ENCODE measurements at regions not wholly inside any gene's neighbourhood (a gene's known extent, or its start where the extent isn't known, plus 50 kb on each side); places are given as distances from the start of the nearest gene placed in this dataset.

- no peak for DNase-seq
- no peaks in the 10 kb centered on the region for H3K4me1 ChIP-seq
- H3K36me3 ChIP-seq = no peaks in the 10 kb centered on the region
- intact Hi-C loops (cut with DNase I; ENCODE audit: low total_unique reads) = no loop called here
- no peak for TF ChIP-seq POLR2AphosphoS5 (IDR thresholded peaks at IDR 0.05)
- no peak for TF ChIP-seq POLR2A (IDR thresholded peaks at IDR 0.05)
- no peak for TF ChIP-seq CTCF (IDR thresholded peaks at IDR 0.05 in 8 of 11, conservative IDR thresholded peaks at IDR 0.05 in 3 of 11)
- 73 to 85% (median 78%) methylated on average over 2 of the region's 2 CpGs for WGBS, 5 donors
- no peak overlapping the region for H3K4me3 ChIP-seq
- no peak overlapping the region for H3K27ac ChIP-seq
- peaks cover 0 to 6% (median 0%) of the 10 kb centered on the region in 8 donors for H3K9me3 ChIP-seq
- H3K27me3 ChIP-seq (replicated peaks in 1 of 7) = no peaks in the 10 kb centered on the region
Measured at GRCh38 chr11:37092487-37092886, 494.5 kb upstream of the RAG2 start.

GRCh38 chr11:37089439-37089838 is 491.4 kb upstream of the RAG2 start:
- Histone ChIP-seq H3K36me3 (no peaks in the 10 kb centered on the region), H3K4me3 (no peak overlapping the region), H3K27ac (no peak overlapping the region), H3K27me3 (replicated peaks in 1 of 7) (no peaks in the 10 kb centered on the region), H3K4me1 (no peaks in the 10 kb centered on the region), H3K9me3 (no peaks in the 10 kb centered on the region)
- no peak for DNase-seq
- intact Hi-C loops (cut with DNase I; ENCODE audit: low total_unique reads) = no loop called here
- no peak for TF ChIP-seq POLR2A (IDR thresholded peaks at IDR 0.05)
- TF ChIP-seq POLR2AphosphoS5 (IDR thresholded peaks at IDR 0.05) = no peak
- TF ChIP-seq CTCF (IDR thresholded peaks at IDR 0.05 in 8 of 11, conservative IDR thresholded peaks at IDR 0.05 in 3 of 11) = no peak

GRCh38 chr11:37088573-37088910 is 490.5 kb upstream of the RAG2 start:
- H3K27ac ChIP-seq = no peak overlapping the region
- intact Hi-C loops (cut with DNase I; ENCODE audit: low total_unique reads) = no loop called here
- H3K9me3 ChIP-seq = no peaks in the 10 kb centered on the region
- no peak overlapping the region for H3K4me3 ChIP-seq
- TF ChIP-seq POLR2A (IDR thresholded peaks at IDR 0.05) (no peak), POLR2AphosphoS5 (IDR thresholded peaks at IDR 0.05) (no peak), CTCF (IDR thresholded peaks at IDR 0.05 in 8 of 11, conservative IDR thresholded peaks at IDR 0.05 in 3 of 11) (no peak)
- H3K4me1 ChIP-seq = no peaks in the 10 kb centered on the region
- DNase-seq = no peak
- H3K27me3 ChIP-seq (replicated peaks in 1 of 7) = no peaks in the 10 kb centered on the region
- no peaks in the 10 kb centered on the region for H3K36me3 ChIP-seq

- DNase-seq = no peak
- Histone ChIP-seq H3K9me3 (no peaks in the 10 kb centered on the region), H3K27ac (no peak overlapping the region), H3K27me3 (replicated peaks in 1 of 7) (no peaks in the 10 kb centered on the region), H3K36me3 (no peaks in the 10 kb centered on the region), H3K4me1 (no peaks in the 10 kb centered on the region), H3K4me3 (no peak overlapping the region)
- intact Hi-C loops (cut with DNase I; ENCODE audit: low total_unique reads) = no loop called here
- TF ChIP-seq CTCF (IDR thresholded peaks at IDR 0.05 in 8 of 11, conservative IDR thresholded peaks at IDR 0.05 in 3 of 11) (no peak), POLR2A (IDR thresholded peaks at IDR 0.05) (no peak), POLR2AphosphoS5 (IDR thresholded peaks at IDR 0.05) (no peak)
- 77 to 84% (median 80%) methylated on average over 6 of the region's 6 CpGs for WGBS, 5 donors
Measured at GRCh38 chr11:37087650-37088572, 489.9 kb upstream of the RAG2 start.

All from spleen (tissue), 11 donors.